ENCODE measurements at regions not wholly inside any gene's neighbourhood (a gene's known extent, or its start where the extent isn't known, plus 50 kb on each side); places are given as distances from the start of the nearest gene placed in this dataset.

DNA sequence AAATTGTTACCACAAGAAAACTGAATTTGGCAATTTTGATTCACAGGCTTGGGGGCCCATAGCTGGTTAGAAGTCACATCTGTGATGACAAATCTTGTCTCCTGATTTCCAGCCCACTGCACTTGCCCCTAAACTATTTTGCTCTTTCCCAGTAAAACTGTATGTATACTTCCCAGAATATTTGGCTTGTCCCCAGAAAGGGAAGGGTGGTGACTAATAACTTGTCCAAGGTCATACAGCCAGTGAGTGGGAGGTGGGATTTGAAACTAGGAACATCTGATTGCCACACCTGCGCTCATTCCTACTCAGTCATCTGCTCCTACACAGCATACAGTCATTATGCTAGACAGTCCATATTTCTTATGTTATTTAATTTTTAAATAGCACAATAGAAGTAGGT is 304.5 kb downstream of the SDHAF3 start:
- TF ChIP-seq POLR2A (IDR thresholded peaks at IDR 0.05; ENCODE audit: low read length) (no peak), GATA1 (IDR thresholded peaks at IDR 0.05; ENCODE audit: low read depth, low read length) (no peak)
